Ectodermal cell (in vitro differentiated cells): ENCODE measurements at regions not wholly inside any gene's neighbourhood (a gene's known extent, or its start where the extent isn't known, plus 50 kb on each side); places are given as distances from the start of the nearest gene placed in this dataset.

Experiments
- H3K27ac ChIP-seq: 2 replicates; pipeline ENCODE4 v1.7.0; 2013; ENCODE audit warnings: mild to moderate bottlenecking, low read depth, low read length; ENCODE audit not compliant: insufficient read depth, poor library complexity, severe bottlenecking
- H3K27me3 ChIP-seq: 2 replicates; pipeline ENCODE4 v1.7.0; 2013; ENCODE audit warnings: mild to moderate bottlenecking, low read length; ENCODE audit not compliant: insufficient read depth, control insufficient read depth, poor library complexity, severe bottlenecking
- H3K36me3 ChIP-seq: one replicate; pipeline ENCODE4 v1.7.0; 2013; ENCODE audit warnings: low read length; ENCODE audit not compliant: control insufficient read depth, insufficient read depth
- H3K4me1 ChIP-seq: one replicate; pipeline ENCODE4 v1.7.0; 2013; ENCODE audit warnings: low read length; ENCODE audit not compliant: control insufficient read depth, insufficient read depth
- H3K4me3 ChIP-seq: 2 replicates; pipeline ENCODE4 v1.7.0; 2013; ENCODE audit warnings: low read depth, low read length, control low read depth; ENCODE audit not compliant: insufficient read depth
- H3K9me3 ChIP-seq: 2 replicates; pipeline ENCODE4 v1.7.0; 2013; ENCODE audit warnings: mild to moderate bottlenecking, low read length, moderate library complexity; ENCODE audit not compliant: control insufficient read depth
- WGBS, 2 experiments: methylation state at CpG; one replicate each; pipeline ENCODE4 v1.1.7; 2013; ENCODE audit warnings: missing lambda C conversion rate in 2 of 2; 5-methylcytosine and 5-hydroxymethylcytosine counted together

DNA sequence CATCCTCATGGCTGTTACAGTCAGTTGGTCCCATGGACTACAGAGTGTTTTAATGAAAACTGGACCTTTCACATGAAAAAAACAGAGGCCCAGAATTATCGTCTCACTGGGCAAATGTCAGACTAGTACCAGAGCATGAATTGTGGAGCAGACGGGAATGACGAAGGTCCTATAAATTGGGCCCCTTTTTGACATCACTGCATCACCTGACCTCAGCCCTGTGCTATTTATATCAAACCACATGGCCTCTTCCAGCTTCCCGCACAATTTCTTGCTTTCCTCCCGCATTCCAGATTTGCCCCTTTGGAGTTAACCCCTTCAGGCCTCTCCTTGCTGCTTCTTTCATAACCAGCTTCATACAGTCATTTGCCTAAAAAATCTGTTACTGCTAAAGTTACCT lies 301.7 kb downstream of the ATPSCKMT start:
- 75 to 80% methylated on average over 5 of the region's 5 CpGs for WGBS, 2 experiments
- Histone ChIP-seq H3K36me3 (no peaks in the 10 kb centered on the region), H3K27ac (no peak overlapping the region), H3K9me3 (no peaks in the 10 kb centered on the region), H3K27me3 (no peaks in the 10 kb centered on the region), H3K4me1 (no peaks in the 10 kb centered on the region), H3K4me3 (no peak overlapping the region)

DNA sequence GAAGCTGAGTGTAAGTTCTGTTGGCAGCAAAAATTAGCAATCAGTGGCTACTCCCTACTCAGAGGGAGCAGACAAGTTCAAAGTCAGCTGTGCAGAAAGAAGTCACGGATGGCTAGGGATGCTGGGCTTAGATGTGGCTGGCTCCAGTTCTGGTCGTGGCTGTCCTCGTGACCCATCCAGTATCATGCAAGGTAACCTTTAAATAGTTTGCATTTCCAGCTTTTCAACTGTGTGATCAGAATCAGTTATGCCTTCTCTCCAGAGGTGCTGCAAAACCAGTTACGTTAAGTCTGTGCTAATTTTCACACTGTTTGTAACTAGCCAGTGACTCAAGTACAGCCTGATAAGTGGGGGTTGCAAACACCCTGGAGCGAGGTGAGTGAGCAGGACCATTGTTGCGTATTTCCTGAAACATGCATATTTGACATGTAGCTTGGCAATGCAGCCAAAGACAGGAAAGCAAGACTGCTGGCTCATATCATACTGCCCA lies 302.4 kb downstream of the ATPSCKMT start:
- H3K4me3 ChIP-seq: no peak overlapping the region
- H3K27me3 ChIP-seq: no peaks in the 10 kb centered on the region
- no peaks in the 10 kb centered on the region for H3K4me1 ChIP-seq
- WGBS, 2 experiments: 92 to 93% methylated on average over 6 of the region's 6 CpGs
- H3K27ac ChIP-seq: no peak overlapping the region
- no peaks in the 10 kb centered on the region for H3K36me3 ChIP-seq
- no peaks in the 10 kb centered on the region for H3K9me3 ChIP-seq

DNA sequence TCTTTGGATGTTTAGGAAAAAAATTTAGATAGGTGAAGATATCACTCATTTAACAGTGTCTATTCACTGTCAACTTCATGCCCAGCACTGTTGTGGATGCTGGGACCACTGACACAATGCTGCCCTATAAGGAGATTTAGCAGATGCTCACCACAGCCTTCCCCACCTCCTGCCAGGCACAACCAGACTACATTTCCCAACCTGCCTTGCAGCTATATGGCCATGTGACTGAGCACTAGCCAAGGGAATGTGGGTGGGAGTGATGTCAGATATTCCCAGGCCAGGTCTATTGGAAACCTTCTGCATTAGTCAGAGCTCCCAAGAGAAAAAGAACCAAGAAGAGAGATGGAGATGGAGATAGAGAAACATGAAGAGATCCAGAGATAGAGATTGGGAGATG lies 302.6 kb upstream of the TAS2R1 start:
- Histone ChIP-seq H3K36me3 (no peaks in the 10 kb centered on the region), H3K27ac (no peak overlapping the region), H3K4me3 (no peak overlapping the region)

DNA sequence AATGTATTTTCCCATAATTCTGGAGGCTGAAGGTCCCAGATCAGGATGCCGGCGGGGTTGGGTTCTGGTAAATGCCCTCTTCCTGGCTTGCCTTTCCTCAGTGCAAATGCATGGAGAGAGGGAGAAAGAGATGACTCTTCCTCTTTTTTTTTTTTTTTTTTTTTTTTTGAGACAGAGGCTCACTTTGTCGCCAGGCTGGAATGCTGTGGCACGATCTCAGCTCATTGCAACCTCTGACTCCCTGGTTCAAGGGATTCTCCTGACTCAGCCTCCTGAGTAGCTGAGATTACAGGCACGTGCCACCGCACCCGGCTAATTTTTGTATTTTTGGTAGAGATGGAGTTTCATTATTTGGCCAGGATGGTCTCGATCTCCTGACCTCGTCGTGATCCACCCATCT lies 300.0 kb upstream of the TAS2R1 start:
- 95 to 98% methylated on average over 10 of the region's 10 CpGs for WGBS, 2 experiments

More for the DNA sequence above, 302.6 kb upstream of the TAS2R1 start:
- no peaks in the 10 kb centered on the region for H3K9me3 ChIP-seq
- no peaks in the 10 kb centered on the region for H3K4me1 ChIP-seq
- no peaks in the 10 kb centered on the region for H3K27me3 ChIP-seq

DNA sequence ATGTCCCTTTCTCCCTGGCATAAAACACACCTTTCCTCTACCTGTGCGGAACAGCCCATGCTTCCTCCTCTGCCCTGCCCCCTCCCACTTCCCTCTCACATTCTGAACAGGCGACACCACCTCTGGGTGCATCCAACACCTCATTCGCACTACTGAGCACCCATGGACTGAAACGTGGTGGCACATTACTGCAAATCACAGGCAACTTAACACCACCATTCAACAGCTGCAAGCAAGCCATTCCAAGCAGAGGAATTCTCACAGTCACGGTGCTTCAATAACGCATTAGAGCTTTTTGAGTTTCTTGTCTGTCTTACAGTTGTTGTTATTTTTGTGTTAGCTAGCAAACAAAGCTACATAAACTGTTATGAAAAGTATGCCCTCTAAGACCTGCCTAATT lies 298.2 kb upstream of the TAS2R1 start:
- no peaks in the 10 kb centered on the region for H3K27me3 ChIP-seq
- H3K4me1 ChIP-seq: no peaks in the 10 kb centered on the region
- peaks cover 2% of the 10 kb centered on the region for H3K9me3 ChIP-seq
- WGBS, 2 experiments: 85 to 87% methylated on average over 6 of the region's 6 CpGs
- H3K27ac ChIP-seq: no peak overlapping the region
- no peak overlapping the region for H3K4me3 ChIP-seq
- H3K36me3 ChIP-seq: no peaks in the 10 kb centered on the region

More for the DNA sequence above, 300.0 kb upstream of the TAS2R1 start:
- Histone ChIP-seq H3K4me1 (no peaks in the 10 kb centered on the region), H3K9me3 (no peaks in the 10 kb centered on the region), H3K36me3 (no peaks in the 10 kb centered on the region), H3K4me3 (no peak overlapping the region), H3K27ac (no peak overlapping the region), H3K27me3 (no peaks in the 10 kb centered on the region)

DNA sequence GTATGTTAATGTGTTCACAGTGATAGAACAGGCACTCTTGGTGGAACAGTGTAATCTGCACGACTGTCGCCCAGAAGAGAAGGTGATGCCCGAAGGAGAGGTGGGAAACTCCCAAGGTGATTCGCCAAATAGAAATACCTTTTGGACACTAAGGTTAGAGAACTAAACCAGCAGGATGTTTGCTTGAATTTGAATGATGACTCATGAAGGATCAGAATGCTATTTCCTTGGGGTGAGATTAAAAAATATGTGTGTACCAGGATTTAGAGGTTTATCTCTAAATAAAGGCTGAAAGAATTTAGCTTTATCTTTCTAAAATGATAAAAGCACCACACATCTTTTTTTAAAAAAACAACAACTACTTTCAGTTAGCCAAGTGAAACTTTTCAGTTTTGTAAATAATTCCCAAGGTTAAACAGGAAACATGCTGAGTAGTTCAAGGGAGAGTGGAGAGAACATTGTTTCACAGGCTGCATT lies 297.4 kb upstream of the TAS2R1 start:
- H3K4me3 ChIP-seq: no peak overlapping the region
- 79 to 86% methylated on average over 4 of the region's 4 CpGs for WGBS, 2 experiments
- no peaks in the 10 kb centered on the region for H3K36me3 ChIP-seq
- peaks cover 2% of the 10 kb centered on the region for H3K9me3 ChIP-seq
- H3K4me1 ChIP-seq: no peaks in the 10 kb centered on the region
- no peak overlapping the region for H3K27ac ChIP-seq
- no peaks in the 10 kb centered on the region for H3K27me3 ChIP-seq

DNA sequence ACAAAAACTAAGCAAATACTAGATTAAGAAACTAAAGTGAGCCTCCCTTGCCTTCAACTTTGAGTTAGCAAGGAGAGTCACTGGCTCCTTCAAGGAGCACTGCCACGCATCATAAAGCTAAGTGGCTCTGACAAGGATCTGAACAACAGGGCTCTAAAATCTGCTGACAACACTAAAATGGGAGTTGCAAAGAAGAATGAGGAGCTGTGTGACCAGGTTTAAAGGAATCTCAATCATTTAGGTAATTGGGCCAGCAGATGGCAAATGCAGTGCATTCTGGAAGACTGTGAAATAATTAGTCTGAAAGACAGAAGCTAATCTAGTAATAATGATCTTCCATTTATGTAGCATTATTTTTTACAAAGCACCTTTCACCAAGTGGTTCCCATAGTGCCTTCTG lies 297.0 kb upstream of the TAS2R1 start:
- H3K4me1 ChIP-seq: no peaks in the 10 kb centered on the region
- WGBS, 2 experiments: 76 to 78% methylated on average over 1 of the region's 1 CpG
- no peak overlapping the region for H3K27ac ChIP-seq
- no peak overlapping the region for H3K4me3 ChIP-seq
- no peaks in the 10 kb centered on the region for H3K27me3 ChIP-seq
- H3K36me3 ChIP-seq: no peaks in the 10 kb centered on the region
- peaks cover 2% of the 10 kb centered on the region for H3K9me3 ChIP-seq

DNA sequence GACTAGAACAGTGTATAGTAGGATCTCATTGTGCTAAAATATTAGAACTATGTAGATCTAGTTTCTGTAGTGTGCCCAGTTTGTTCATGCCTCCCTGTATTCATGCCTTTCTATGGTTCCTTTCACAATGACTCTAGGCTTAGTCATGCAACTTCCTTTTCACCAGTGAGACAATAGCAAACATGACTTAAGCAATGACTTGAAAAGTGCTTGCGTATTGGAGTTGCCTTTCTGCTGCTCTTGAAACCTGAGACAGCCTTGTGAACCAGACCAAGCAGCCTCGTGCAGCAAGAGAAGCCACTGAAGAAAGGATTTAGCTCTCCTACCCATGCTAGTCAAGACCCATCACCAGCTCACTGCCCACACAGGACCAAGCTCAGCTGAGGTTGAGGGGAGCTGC lies 294.5 kb upstream of the TAS2R1 start:
- Histone ChIP-seq H3K27me3 (no peaks in the 10 kb centered on the region), H3K9me3 (peaks cover 2% of the 10 kb centered on the region), H3K4me1 (no peaks in the 10 kb centered on the region), H3K4me3 (no peak overlapping the region), H3K36me3 (no peaks in the 10 kb centered on the region), H3K27ac (no peak overlapping the region)
- 79 to 80% methylated on average over 2 of the region's 2 CpGs for WGBS, 2 experiments

DNA sequence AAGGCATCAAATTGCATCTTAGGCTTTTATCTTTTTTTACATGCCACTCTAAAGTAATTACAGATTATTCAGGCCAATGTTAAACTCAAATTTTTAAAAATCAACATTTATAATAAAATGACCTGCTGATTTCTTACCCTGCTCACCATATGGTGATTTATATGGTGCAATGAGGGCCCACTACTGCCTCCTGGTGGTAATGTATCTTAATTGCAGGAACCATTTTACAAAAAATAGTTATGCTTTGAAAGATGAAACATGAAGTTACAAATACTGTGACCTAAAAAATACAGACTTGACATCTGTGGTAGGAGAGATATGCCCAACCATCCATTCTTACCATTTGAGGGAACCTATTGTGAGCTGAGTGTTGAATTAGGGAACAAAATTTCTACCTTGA lies 292.6 kb upstream of the TAS2R1 start:
- Histone ChIP-seq H3K4me3 (no peak overlapping the region), H3K27me3 (no peaks in the 10 kb centered on the region), H3K36me3 (no peaks in the 10 kb centered on the region), H3K27ac (no peak overlapping the region), H3K4me1 (no peaks in the 10 kb centered on the region), H3K9me3 (peaks cover 2% of the 10 kb centered on the region)

DNA sequence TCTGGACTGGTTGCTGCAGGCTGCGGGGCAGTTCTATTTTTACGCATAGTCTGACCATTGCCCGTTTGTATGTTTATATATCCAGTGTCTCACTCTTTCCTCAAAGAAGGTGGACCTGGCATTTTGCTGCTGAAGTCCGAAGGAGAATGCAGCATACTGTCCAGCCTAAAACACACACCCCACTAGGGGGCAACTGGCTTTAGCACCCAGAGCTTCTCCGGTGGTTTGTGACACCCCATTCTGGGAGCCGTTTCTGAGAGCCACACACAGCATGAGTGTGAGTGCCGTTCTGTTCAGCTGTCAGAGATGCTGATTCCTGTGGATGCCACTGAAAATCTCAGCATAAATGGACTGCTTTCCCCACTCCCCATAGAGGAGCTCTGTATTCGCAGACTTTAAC lies 290.5 kb upstream of the TAS2R1 start:
- Histone ChIP-seq H3K27ac (no peak overlapping the region), H3K27me3 (no peaks in the 10 kb centered on the region), H3K9me3 (peaks cover 2% of the 10 kb centered on the region), H3K4me1 (no peaks in the 10 kb centered on the region), H3K36me3 (no peaks in the 10 kb centered on the region), H3K4me3 (no peak overlapping the region)
- 94 to 95% methylated on average over 8 of the region's 8 CpGs for WGBS, 2 experiments
